Anterior cingulate cortex (tissue), 58 donors: ENCODE measurements at regions not wholly inside any gene's neighbourhood (a gene's known extent, or its start where the extent isn't known, plus 50 kb on each side); places are given as distances from the start of the nearest gene placed in this dataset.

Experiments used
- DNase-seq, 58 donors: peaks; one replicate each; lab custom pipeline; 2025; lab: John Stamatoyannopoulos, UW

DNA sequence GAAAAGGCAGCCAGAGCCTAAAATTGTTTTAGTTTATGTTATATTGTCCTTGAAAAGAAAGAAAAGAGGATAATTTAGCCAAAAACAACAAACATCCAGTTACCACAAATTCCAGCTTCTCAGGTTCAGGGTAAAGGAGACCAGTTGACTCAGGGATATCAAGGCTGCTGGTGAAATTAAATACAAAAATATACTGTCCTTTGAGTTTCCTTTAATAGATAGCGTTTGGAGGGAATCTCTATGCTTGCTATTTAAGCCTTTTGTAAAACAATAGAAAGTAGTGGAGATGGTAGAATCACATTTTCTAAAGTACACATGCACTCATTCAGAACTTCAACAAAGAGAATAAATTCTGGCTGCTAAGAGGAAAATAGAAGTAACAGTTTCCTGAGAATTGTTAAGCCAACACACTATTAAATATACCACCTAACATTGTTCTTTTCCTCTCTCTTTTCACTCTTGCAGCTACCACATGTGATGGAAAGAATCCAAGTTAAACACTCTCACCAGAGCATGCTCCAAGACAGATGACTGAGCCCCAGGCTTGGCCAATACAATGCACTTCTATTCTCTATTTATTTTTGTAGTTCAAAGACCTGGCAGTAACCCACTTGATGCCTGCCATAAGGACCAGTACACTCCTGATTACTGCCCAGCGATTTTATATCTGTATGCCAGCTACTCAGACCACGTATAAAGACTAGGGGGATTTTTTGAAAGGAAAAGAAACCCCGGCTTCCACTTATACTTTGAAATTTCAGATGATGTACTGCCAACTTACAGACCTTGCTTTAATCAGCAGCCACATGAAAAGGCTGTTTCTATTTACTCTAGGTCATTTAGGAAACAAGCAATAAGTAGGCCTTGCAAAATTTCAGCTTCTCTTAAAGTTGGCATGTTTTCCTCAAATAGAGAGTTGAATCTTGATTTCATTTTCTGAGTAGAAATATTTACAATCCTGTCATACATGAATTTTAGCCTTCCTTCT is 756.9 kb downstream of the FAT4 start:
- peak in 22 of 58 donors; percentile 1 to 60 (median 10) for DNase-seq

DNA sequence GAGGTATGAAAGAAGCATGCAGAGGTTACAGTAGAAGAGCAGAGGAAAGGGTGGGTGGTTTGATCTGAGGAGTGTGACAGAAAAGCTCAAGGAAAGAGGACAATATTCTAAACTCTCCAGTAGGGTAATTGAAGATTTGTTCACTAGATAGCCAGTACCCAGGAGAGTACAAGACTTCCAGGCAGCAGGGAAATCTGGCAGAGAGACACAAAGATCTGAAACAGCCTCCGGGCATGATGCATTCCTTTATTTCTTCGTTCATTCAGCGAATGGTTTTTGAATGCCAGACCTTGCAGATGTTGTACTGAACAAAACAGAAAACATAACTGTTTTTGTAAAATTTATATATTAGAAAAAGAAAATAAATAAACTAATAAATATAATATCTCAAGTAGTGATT is 766.6 kb downstream of the FAT4 start:
- DNase-seq: no peak

DNA sequence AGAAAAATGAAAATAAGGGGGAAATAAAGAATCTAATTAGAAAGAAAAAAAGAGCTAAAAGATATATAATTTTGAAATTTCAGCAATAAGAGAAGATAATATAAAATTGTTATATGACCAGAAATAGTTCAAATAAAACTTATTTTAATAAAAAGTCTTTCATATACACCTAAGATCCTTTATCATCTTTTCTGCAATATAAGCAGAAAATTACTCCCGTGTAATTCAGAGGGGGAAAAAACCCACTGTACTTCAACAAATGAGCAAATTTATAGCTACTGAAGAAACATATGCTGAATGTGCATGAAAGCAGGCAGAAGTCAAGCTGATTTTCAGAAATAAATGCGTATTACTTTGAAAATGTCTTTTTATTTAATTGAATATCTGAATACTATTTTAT is 771.3 kb downstream of the FAT4 start:
- no peak for DNase-seq

DNA sequence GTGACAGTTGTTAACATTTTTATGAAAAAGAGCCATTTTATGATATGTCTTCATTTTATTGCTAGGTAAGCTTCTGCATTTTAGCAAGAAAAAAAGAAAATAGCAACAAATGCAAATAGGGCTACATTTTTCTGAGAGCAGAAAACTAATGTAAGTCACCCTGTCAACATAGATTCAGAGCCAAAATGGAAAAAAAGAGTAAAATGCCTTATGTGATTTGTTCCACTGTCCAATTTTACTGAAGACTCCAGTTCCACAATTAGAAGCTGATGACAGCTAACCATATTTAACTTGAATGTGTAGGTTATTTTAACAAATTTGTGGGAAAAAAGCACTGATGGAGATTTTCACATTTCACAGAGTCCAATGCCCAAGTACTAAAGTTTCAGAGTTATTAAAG is 772.3 kb downstream of the FAT4 start:
- no peak for DNase-seq

DNA sequence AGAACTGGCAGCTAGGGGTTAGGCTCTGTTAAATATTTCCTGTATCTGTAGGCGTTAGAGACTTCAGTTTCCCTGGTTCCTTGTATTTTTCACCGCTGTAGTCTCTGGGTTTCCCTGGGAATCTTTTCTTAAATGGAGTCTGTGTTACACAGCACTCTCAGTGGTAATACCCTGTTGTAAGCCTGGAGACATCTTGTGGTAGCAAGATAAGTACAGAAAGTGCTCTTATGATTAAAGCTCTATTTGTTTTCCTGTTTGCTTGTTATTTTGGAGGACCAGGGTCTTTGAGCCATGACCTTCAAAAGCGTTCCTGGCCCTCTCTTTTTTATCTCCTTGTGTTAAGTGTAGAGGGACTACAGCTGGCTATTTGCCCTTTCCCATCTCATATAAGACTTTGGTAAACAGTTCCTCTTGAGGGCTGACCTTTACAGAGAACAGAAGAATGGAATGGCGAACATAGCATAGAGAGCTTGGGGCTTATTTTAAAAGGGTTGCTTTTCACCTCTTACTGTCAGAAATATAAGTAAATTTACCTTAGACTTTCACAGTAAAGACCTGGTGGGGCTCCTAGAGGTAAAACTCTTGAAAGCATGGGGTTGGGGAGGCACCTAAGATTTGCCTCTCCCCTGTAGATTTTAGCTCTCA is 782.5 kb downstream of the FAT4 start:
- DNase-seq: no peak

DNA sequence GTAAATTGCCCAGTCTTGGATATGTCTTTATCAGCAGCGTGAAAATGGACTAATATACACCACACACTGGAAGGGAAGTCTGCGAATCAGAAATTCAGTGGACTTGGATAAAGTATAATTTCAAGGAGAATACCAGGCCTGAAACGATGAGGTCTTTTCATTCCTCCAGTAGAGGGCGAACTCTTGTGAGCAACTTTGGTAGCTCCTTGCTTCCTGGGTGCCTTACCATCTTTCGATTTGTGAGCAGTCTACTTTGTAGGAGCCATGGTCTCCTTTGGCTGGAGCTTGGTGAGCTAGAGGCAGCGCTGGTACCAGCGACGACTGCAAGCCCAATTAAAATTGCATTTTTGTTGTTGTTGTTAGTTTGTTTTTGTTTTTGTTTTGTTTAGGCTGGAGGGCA is 791.9 kb downstream of the FAT4 start:
- no peak for DNase-seq

DNA sequence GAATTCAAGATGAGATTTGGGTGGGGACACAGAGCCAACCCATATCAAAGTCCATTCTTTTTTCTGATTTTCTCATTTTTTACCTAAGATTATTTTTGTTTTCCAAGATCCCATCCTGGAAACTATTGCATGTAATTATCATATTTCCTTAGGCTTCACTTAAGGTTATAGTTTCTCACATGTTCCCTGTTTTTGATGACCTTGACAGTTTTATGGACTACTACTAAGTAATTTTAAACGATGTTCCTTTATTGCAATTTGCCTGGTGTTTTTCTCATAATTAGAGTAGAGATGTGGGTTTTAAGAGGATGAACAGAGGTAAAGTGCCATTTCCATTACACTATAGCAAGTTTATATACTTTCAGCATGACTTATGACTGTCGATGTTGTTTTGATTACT is 795.1 kb downstream of the FAT4 start:
- DNase-seq: no peak

DNA sequence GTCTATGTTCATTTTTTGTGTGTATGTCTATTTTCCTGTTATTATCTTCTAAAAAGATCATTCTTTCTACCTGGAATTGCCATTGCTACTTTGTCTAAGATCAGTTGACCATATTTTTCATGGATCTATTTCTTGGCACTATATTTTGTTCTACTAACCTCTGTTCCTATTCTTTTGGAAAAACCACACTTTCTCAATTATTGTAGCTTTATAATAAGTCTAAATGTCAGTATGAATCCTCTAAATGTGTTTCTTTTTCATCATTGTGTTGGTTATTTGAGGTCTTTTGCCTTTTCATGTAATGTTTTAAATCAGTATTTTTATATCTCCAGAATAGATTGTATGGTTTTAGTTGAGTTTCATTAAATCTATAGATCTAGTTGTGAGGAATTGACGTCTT is 798.3 kb downstream of the FAT4 start:
- no peak for DNase-seq

DNA sequence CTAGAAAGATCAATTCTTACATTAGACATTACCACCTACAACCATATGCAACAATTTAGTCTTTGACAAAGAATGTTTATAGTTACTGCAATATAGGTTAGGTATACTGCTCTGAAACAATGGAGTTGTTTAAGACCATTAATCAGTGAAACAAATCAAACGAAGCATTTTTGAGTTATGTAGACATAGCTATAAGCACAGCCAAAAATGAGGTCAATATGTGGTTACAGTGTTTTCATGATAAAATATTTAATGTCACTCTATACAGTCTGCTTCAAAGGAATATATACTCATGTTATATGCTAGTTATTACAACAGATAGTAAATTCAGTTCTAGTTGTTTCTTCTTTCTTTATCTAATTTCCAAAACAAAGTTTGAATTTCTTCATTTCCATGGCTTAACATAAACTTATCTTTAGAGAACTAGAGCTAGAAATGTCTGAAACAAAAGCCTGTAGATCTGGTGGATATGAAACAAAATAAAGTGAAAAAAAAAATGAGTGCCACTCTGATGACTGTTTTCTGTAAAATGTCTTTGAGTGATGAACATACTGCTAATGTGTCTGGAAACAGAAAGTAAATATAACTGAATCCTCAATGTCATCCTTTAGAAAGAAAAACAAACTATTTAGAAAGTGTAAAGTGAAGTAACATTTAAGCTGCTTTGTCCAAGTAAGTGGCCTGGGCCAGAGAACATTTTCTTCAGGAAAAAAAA is 809.0 kb downstream of the FAT4 start:
- no peak for DNase-seq

DNA sequence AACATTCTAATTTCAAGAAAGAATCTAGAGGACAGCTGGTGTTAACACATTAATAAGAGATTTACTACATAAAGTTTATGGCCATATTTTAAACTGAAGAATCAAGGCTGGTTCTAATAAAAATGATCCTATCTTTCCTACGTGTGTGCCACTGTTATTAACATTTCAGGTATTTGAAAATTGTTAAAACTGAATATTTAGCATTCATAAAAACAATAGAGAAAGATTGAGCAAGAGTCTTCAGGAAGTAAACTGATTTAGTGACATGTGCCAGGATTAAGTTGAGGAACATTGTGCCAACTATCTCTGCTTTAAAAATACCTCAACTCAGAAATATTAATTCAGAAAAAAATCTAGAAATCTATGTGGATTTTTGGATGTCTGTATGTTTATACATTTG is 810.1 kb downstream of the FAT4 start:
- no peak for DNase-seq

DNA sequence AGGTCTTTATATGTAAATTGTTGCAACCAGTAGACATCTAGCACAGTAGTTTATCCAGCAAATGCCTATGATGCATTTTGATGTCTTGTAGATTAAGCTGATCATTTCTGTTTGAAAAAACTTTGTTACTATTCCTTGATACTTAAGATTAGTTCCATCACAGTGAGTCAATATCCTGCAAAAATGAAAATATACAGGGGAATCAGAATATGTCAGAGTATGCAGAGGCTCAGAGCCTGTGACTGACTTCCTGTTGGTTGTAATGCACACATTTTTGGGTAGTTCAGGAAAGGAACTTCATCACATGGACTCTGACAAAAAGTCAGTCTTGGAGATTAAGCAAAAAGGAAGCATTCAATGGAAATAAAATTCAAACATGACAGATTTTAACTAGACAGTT is 815.5 kb downstream of the FAT4 start:
- no peak for DNase-seq

DNA sequence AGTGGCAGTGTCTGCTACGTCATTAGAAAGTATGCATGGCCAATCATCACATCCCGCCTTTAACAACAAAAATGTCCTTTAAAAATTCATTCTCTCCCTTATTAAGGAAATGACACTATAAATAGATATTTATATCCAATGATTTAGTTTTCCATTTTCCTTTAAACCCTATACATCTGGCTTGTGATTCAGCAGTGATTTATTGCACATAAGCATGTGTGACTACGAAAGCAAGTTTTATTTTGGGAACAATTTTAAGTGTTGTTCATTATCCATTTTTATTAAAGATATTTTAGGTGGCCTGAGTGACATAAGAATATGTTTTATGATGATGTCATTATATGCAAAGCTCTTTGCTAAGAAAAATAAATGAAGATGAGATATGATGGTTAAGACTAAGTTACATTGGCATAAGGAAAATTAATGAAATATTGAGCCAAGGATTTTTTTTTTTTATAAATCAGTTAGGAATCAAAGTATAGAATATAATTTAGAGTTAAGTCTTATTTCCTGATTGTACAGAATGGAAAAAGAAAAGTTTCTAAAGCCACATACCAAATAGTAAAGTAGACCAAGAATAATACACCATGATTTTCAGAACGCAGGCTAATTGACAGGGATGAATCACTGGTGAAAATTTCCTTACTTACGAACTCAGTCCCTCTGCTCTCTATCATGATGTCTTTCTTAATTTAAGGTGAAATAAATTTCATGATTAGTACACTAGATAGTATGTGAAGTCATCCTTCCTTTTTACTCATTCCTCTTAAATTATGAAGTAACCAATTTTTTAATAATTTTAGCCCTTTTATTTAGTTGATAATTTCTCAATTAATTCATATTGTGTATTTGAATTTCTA is 822.4 kb downstream of the FAT4 start:
- DNase-seq: no peak

DNA sequence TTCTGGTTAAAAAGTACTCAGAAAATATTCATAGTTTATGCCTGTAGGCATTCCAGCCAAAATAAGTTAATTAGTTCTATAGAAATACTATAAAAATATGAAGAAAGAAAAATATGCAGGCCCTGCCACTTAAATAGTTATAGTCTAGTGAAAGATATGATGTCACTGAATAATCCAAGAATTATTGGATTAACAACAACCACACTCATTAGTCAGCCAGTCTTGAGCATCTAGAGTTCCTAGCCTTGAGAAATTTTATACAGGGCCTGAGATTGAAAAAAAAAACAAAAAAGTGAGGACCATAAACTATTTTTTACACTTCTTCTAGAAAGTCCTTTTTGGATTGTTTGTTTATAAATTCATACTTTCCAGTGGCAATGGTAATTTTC is 823.0 kb downstream of the FAT4 start:
- DNase-seq: no peak

DNA sequence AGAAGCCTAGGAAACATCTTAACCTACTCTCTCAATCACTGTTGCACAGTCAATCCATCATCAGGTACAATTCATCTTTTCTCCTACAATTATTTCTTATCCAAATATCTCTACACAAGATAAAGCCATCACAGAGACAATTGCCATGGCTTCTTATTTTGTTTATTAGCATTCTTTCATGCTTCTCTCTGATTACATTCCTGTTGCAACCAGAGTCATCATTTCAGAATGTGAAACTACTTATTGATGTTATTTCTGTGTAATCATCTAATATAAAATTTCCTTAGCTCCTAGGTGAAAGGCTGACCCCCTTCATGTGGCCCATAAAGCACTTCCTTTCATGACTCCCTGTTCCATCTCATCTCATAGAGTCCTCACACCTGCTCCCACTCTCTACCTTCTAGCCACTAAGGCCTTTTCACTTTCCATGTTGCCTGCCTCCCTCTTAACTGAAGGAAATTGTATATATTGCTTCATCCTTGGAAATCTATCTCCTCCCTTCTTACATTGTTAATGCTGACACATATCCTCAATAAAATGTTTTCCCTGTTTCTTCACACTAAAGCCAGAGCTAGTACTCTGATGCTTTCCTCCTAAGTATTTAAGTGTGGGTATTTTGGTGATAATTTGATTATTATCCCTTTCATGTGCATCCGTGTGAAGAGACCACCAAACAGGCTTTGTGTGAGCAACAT is 829.9 kb downstream of the FAT4 start:
- DNase-seq: no peak

DNA sequence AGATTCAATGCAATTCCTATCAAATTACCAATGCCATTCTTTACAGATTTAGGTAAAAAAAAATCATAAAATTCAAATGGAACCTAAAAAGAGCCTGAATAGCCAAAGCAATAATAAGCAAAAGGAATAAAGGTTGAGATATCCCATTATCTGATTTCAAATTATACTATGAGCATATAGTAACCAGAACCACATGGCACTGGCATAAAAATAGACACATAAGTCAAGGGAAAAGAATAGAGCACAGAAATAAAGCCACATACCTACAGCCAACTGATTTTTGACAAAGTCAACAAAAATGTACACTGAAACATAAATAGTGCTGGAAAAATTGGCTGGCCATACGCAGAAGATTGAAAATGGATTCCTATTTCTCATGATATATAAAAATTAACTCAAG is 853.7 kb downstream of the FAT4 start:
- DNase-seq: no peak

DNA sequence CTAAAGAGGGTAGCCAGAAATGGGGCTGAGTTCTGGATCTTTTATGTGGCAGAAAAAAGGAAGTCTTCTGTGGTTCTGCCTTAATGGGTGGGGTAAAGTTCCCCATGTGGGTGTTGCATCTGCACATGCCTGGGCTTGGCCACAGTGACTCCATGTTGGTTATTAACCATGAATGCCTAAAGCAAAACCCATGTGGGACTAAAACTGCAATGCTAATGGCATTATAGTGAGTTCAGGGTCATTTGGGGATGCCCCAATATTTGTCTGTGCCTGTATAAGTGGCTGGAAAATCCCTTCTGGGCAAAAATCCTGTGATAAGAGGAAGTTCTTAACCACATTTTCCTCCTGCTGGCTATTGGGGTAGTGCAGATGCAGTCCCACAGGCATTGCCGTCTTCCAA is 857.4 kb downstream of the FAT4 start:
- no peak for DNase-seq

DNA sequence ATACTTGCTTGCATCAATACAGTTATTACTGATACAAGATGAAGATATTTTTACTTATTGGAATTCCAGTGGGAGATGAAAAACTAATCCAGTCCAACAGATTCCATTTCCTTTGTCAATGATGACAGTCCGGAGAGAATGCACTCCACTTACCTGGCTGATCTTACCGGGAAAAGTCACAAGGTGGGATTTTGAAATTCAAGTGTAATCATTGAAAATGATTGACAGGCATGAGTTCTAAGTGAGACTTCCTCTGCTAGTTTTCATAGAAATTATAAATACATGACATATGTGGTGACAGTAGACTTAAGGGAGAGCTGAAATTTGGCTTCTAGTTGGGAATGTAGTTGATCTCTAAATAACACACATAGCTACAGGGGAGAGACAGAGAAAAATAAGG is 859.9 kb downstream of the FAT4 start:
- DNase-seq: no peak

DNA sequence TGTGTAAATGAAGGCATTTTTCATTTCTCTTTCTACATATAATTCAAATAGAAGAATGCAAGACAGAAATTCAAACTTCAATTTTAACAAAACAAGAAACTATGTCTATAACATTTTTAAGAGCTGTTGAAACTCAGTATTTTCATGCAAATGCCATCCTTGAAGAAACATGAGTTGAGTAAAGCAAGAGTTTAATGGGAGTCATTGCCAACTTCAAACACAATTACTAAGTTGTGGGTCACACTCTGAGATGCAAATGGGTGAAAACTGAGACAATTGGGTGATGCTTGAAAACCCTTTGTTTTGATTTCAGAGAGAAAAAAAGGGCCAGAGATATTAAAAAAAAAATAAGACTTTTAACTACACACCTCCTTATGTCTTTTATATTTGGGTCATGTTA is 865.9 kb downstream of the FAT4 start:
- DNase-seq: no peak

DNA sequence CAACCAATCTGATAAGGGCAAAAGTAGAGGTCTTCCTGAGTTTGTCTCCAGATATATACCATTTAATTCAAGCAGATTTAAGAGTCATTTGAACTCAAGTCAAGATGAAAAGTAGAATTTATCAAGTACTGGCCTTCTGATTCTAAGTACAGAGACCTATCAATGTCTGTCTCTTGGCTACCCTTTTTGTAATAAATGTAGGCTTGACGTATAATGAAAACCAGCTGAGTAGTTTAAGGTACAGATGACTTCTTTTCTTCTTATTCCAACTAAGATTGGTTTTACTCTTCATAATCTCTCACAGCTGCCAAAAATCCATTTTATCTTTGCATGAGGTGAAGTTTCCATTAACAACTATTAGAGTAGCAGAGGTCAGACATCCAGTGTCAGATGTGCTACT is 867.6 kb downstream of the FAT4 start:
- DNase-seq: no peak

DNA sequence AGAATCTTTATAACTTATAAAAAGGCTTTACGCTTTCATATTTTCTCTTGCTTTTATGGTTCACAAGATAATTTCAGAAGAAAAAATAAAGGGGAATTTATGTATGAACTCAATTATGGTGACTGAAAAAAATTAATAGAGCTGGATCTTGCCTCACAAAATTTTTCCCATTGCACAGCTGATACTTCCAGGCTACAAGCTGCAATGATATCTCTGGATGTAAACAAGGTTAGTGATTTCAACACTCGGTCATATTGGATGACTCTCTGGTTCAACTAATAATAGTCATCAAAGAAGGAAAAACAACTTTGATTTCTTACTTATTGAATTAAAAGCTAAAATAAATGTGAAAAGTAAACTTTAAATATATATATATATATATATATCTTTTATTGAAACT is 868.0 kb downstream of the FAT4 start:
- DNase-seq: no peak
